Prostate gland (tissue), 2 donors: ENCODE measurements at regions not wholly inside any gene's neighbourhood (a gene's known extent, or its start where the extent isn't known, plus 50 kb on each side); places are given as distances from the start of the nearest gene placed in this dataset.

ENCODE experiments used
- CTCF ChIP-seq, 4 experiments: fragments of 200-600 bp in 2 of 4; fragments of 450-650 bp in 2 of 4; sonication (generic) in 2 of 4; IDR thresholded peaks; 1 replicate in 3 of 4; 2 replicates in 1 of 4; pipeline ENCODE4 v1.5.1; 2016 to 2019; ENCODE audit warnings: antibody characterized with exemption in 4 of 4, mild to moderate bottlenecking in 2 of 4, moderate library complexity in 2 of 4
- POLR2A ChIP-seq: fragments of 450-650 bp; IDR thresholded peaks from one replicate; pipeline ENCODE4 v1.6.1; 2016; ENCODE audit warnings: antibody characterized with exemption, mild to moderate bottlenecking

- TF ChIP-seq POLR2A (no peak), CTCF (IDR thresholded peaks at IDR 0.05) (no peak)
Measured at GRCh38 chr2:156909983-156910382, 347.5 kb upstream of the GALNT5 start.
